Brain microvascular endothelial cell (primary cell): ENCODE measurements at regions not wholly inside any gene's neighbourhood (a gene's known extent, or its start where the extent isn't known, plus 50 kb on each side); places are given as distances from the start of the nearest gene placed in this dataset.

Experiments
- DNase-seq: peaks from one replicate; pipeline ENCODE4 v3.0.0-alpha.2; 2020
- H3K27ac ChIP-seq: fragments of 250-450 bp; sonication (Bioruptor Pico); 2 replicates; pipeline ENCODE4 v1.5.1; 2020; ENCODE audit warnings: mild to moderate bottlenecking, moderate library complexity
- H3K27me3 ChIP-seq: fragments of 250-450 bp; sonication (Bioruptor Pico); replicated peaks from 2 replicates; pipeline ENCODE4 v1.5.1; 2020; ENCODE audit warnings: mild to moderate bottlenecking
- H3K36me3 ChIP-seq: fragments of 250-450 bp; sonication (Bioruptor Pico); replicated peaks from 2 replicates; pipeline ENCODE4 v1.5.1; 2020; ENCODE audit warnings: mild to moderate bottlenecking
- H3K4me3 ChIP-seq: 2 replicates; pipeline ENCODE4 v1.5.1; 2011; ENCODE audit warnings: low read depth, mild to moderate bottlenecking, control low read depth, low read length, moderate library complexity
- CTCF ChIP-seq: IDR thresholded peaks from 2 replicates; pipeline ENCODE4 v1.5.1; 2011; ENCODE audit warnings: low read depth, mild to moderate bottlenecking, moderate library complexity, low read length, control low read depth, inconsistent platforms; ENCODE audit errors: missing control alignments
- in situ Hi-C: cut with HindIII; loops from 2 replicates; pipeline ENCODE4 v1.10.0; 2017; ENCODE audit warnings: low sequenced_read_pairs, low pct_ligation_motif_present

- Histone ChIP-seq H3K36me3 (no peaks in the 10 kb centered on the region), H3K4me3 (no peak overlapping the region), H3K27me3 (no peaks in the 10 kb centered on the region), H3K27ac (no peak overlapping the region)
- in situ Hi-C loops: no loop called here
- DNase-seq: no peak
- no peak for TF ChIP-seq CTCF
Measured at GRCh38 chr16:64312292-64312691, 809.6 kb downstream of the CDH11 start.

DNA sequence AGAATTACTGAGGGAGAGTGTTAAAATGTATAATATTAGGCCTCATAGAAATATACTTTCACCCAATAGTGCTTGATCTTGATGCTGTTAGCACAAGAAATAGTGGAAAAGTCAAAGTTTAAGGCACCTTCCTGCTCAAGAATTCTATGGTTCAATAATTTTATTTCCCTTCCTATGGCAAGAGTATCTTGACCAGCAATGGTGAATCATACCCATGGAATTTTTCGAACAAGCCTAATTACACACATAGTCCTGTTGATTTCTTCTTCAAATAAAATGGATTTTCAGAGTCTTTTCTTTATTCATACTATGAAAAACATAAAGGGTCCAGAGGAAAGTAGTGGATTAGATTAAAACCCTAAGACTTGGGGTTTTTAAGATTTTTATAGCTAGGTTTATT is 810.6 kb downstream of the CDH11 start:
- DNase-seq: no peak
- Histone ChIP-seq H3K27me3 (no peaks in the 10 kb centered on the region), H3K4me3 (no peak overlapping the region), H3K27ac (no peak overlapping the region), H3K36me3 (no peaks in the 10 kb centered on the region)
- in situ Hi-C loops: no loop called here
- no peak for TF ChIP-seq CTCF

DNA sequence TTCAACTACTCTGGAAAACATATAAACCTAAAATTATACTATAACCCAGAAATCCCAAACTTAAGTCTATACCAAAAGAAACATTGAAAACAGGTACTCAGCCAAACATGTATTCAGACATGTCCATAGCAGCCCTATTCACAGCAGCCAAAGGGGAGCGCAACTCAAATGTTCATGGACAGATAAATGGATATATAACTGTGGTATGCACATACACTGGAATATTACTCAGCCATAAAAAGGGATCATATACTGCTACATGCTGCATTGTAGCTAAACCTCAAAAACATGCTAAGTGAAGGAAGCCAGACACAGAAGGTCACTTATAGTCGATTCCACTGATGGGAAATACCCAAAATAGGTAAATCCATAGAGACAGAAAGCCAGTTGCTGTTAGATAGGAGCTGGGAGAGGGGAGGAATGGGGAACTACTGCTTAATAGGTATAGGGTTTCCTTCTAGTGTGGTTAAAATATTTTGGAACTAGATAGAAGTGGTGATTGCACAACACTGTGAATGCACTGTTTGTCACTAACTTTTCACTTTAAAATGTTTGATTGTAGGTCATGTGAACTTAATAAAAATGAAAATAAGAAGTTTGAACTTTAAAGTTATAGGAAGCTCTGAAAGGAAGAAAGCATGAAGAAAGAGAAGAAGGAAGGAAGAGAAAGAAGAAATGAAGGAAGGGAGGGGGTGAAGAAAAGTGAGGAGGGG is 812.3 kb downstream of the CDH11 start:
- Histone ChIP-seq H3K27me3 (no peaks in the 10 kb centered on the region), H3K4me3 (no peak overlapping the region), H3K36me3 (no peaks in the 10 kb centered on the region), H3K27ac (no peak overlapping the region)
- DNase-seq: no peak
- in situ Hi-C loops: no loop called here
- no peak for TF ChIP-seq CTCF

DNA sequence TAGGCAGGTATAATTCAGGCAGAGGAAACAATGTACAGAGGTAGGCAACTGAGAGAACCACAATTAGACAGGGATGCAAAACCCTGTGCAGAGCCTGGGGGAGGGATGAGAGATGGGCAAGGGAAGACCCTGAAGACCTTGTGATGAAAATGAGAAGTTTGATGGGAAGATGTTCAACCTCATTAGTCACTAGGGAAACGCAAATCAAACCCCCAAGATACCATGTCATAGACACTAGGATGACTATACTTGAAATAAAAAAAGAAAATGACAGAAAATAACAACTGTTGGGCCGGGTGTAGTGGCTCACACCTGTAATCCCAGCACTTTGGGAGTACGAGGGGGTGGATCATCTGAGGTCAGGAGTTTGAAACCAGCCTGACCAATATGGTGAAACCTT is 813.1 kb downstream of the CDH11 start:
- no peaks in the 10 kb centered on the region for H3K36me3 ChIP-seq
- no peak overlapping the region for H3K27ac ChIP-seq
- H3K27me3 ChIP-seq: no peaks in the 10 kb centered on the region
- no peak for TF ChIP-seq CTCF
- in situ Hi-C loops: no loop called here
- H3K4me3 ChIP-seq: no peak overlapping the region
- DNase-seq: no peak

DNA sequence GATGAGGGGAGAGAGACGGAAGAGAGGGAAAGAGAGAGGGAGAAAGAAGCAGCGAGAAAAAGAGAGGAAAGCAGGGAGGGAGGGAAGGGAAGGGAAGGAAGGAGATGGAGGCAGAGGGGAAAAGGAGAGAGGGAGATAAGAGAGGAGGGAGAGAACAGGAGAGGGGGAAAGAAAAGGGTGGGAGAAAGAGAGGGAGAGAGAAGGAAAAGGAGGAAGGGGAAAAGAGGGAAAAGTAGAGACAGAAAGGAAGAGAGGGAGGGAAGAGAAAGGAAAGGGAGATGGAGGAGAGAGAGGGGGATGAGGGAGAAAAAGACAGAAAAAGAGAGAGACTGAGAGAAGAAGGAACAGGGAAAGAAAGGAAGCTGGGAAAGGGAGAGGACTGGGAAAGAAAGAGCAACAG is 814.4 kb downstream of the CDH11 start:
- H3K27ac ChIP-seq: no peak overlapping the region
- in situ Hi-C loops: no loop called here

More for the DNA sequence above, 814.4 kb downstream of the CDH11 start:
- Histone ChIP-seq H3K4me3 (no peak overlapping the region), H3K36me3 (no peaks in the 10 kb centered on the region), H3K27me3 (no peaks in the 10 kb centered on the region)
- TF ChIP-seq CTCF: no peak
- DNase-seq: no peak
